SK-N-MC (cell line): ENCODE measurements at regions not wholly inside any gene's neighbourhood (a gene's known extent, or its start where the extent isn't known, plus 50 kb on each side); places are given as distances from the start of the nearest gene placed in this dataset.

Experiments
- EZH2 ChIP-seq: fragments of 200-600 bp; sonication (generic); IDR thresholded peaks from one replicate; pipeline ENCODE4 v1.6.1; 2017; ENCODE audit warnings: antibody characterized with exemption
- FOXP2 ChIP-seq: optimal IDR thresholded peaks from 2 replicates; pipeline ENCODE3; 2011; ENCODE audit warnings: mild to moderate bottlenecking, moderate library complexity; ENCODE audit not compliant: insufficient read depth; ENCODE audit errors: extremely low read length, control extremely low read depth
- POLR2AphosphoS5 ChIP-seq: IDR thresholded peaks from 2 replicates; pipeline ENCODE4 v1.6.1; 2012; ENCODE audit warnings: mild to moderate bottlenecking, low read depth, low read length, borderline replicate concordance

DNA sequence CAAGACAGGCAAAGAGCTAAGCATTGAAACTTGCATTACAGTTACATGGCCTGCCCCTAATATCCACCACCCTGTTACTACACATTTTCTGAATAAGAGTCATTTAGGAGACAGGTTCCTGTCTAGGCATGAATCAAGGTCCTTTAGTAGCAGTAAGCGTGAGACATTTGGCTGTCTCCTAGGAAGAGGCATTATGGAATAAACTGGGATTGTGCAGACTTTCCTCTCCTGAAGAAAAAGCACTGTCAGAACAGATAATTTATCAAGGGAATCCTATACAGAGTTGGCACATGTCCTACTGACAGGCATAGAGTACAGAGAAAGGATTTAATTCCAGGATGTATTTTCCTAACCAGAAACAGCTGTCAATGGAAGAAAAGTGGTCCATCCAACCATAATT lies 111.9 kb downstream of the INHBA start:
- TF ChIP-seq EZH2 (no peak), POLR2AphosphoS5 (no peak), FOXP2 (no peak)
